Right ventricle myocardium inferior (tissue), 1 donor: ENCODE measurements at regions not wholly inside any gene's neighbourhood (a gene's known extent, or its start where the extent isn't known, plus 50 kb on each side); places are given as distances from the start of the nearest gene placed in this dataset.

Experiments used
- ATAC-seq: fragments of 200-7000 bp; cut with Tn5 transposase; one replicate; pipeline ENCODE4 v1.9.1; 2020; ENCODE audit warnings: mild to moderate bottlenecking, moderate library complexity
- DNase-seq: peaks from one replicate; pipeline ENCODE4 v3.0.0; 2021; ENCODE audit errors: missing footprints
- intact Hi-C: fragments of 100-400 bp; cut with DNase I; formaldehyde crosslinking; loops from one replicate; pipeline ENCODE4 v1.11.0; 2022
- donor health status: DM: no; HTN: yes; CAD: no; lungs with severe emphysema.

- intact Hi-C loops: loop anchor here (5.0 kb wide), 2 partner anchors 684 to 854 kb away; no protein-coding TSS in a partner anchor
- DNase-seq: peak; percentile 31
- no peak for ATAC-seq
Observed at GRCh38 chr5:152511531-152512132, 106.6 kb upstream of the NMUR2 start.

- intact Hi-C loops: loop anchor here (5.0 kb wide), 2 partner anchors 688 to 858 kb away; no protein-coding TSS in a partner anchor
- ATAC-seq (no peak), DNase-seq (no peak)
Observed at GRCh38 chr5:152514827-152515397, 109.8 kb upstream of the NMUR2 start.

DNA sequence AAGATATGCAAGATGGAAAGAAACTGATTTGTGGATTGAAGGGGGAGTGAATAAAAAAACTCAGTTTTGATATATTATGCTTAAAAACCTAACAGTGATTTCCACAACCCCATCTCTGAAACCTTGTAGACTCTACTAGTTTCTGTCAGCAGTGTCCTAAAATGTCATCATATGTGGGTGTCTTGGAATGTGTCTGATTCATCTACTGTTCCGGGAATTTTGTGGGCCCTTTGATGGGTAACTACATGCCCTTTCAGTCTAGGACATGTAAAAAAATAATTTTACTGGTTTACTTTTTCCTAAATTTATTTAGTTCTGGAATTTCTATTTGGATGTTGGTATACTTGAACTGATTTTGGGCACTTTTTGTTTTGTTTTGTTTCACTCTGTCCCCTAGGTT lies 118.9 kb upstream of the NMUR2 start:
- no peak for ATAC-seq
- intact Hi-C loops: no loop called here
- no peak for DNase-seq

DNA sequence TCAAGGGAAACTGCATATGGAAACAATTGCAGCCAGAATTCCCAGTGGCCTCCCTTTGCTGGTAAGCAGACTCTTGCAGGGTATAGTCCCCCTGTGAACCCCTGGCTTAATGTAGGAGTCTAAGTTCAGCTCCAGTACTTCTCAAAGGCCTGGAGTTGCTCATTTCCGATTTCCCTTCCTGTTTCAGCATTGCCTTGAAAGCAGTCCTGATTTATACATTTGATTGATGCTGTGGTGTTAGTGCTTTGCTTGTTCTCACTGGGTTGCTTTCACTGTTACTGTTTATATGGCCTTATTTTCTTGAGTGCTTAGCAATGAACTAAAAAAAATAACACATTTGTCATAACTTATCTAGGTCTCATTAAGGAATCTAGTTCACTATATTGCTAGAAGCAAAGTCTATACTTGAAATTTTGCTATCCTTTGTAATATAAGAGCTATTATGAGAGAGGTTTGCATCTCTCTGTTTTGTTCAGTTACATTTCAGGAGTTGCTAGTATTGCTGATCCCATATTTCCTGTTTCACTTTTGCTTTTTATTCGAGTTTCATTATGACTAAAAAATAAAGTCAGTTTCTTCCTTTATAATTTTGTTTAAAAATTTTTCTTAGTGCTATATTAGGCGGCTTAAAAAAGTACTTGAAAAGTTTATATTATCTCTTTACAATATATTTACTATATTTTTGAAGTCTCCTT lies 122.4 kb upstream of the NMUR2 start:
- ATAC-seq: no peak
- intact Hi-C loops: no loop called here
- DNase-seq: no peak

DNA sequence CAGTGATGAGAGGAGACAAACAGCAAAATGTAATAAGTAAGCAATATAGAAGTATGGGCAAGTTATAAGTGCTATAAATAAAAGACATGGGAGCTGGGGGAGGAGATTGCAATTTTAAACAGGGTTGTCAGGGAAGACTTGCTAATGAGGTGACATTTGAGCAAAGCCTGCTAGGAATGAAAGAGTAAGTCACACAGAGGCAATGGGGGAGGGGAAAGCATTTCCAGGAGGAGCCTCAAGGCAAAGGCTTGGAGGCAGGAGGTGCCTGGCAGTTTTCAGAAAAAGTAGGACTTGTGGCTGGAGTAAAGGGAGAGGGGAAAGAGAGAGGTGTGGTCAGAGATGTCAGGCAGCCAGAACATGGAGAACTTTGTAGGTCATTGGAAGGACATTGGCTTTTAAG lies 124.4 kb upstream of the NMUR2 start:
- DNase-seq (no peak), ATAC-seq (no peak)
- intact Hi-C loops: no loop called here

- intact Hi-C loops: loop anchor here (2.0 kb wide), 2 partner anchors 616 to 1432 kb away; no protein-coding TSS in a partner anchor
- no peak for ATAC-seq
- no peak for DNase-seq
Observed at GRCh38 chr5:152532714-152533113, 127.6 kb upstream of the NMUR2 start.

GRCh38 chr5:152534641-152535040 lies 129.6 kb upstream of the NMUR2 start:
- intact Hi-C loops: no loop called here
- no peak for DNase-seq
- ATAC-seq: no peak

DNA sequence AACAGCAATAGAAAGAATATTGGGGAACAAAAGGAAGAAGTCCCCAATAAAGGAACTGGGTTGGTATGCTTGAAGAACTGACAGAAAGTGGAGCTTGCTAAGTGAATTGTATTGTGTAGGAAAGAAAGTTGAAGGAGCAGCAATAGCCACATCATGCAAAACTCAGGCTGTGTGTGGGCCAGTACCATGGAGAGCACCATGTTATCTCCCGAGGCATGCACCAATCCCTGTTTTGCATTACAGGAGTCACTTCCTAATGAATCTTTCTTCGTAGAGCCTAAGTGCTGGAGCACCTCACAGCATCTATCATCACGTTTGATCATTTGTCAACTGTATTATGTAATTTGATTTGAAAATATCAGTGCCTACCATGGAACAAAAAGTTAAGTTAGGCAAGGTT lies 137.7 kb upstream of the NMUR2 start:
- intact Hi-C loops: no loop called here
- ATAC-seq: no peak
- no peak for DNase-seq

DNA sequence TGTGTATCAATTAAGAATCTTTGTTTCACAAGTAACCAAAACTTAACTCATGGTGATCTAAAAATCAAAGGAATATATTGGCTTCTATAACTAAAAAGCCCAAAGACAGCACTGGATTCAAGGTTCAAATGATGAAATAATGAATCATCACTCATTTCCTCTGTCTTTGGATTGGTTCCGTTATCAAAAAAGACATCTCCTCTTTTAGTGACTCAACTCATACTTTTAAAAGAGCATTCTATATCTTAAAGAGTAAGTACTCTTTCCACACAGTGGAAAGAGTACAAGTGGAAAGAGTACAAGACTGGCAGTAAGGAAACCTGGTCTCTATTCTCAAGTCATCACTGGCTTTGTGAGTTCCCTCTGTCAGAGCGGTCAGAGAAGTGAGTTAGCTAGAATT lies 141.4 kb upstream of the NMUR2 start:
- no peak for DNase-seq
- ATAC-seq: no peak
- intact Hi-C loops: no loop called here

DNA sequence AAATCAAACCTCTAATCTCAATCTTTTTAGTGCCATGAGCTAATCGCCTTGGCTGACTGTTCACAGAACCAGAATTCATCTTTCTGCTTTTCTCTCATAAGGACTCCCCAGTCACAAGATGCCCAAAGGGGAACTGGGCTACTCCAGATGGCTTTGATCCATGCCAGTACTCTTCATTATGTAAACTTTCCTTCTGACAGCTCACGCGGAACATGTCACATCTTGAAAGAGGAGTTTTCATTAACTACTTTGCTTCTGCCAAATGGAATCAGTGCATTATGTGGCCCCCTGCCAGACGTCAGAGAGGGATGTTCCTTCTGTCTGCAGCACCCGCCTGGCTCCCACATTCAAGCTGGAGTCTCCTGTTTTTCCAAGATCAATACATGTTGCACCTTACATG lies 142.1 kb upstream of the NMUR2 start:
- intact Hi-C loops: no loop called here
- DNase-seq: no peak

DNA sequence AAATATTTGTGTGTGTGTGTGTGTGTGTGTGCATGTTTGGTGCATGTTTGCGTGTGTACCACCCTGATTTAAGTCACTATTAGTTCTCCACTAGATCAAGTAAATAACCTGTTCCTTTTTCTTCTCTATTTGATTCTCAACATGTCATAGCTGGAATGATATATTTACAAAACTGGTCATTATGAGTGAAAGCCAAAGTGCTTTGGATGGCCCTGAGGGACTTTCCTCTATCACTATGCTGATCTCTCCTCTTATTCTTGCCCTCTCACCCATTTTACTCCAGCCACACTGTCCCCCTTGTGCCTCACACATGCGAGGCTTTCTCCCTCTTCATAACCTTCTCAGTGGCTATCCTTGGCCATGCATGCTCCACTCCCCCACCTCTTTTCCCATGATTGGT lies 144.6 kb upstream of the NMUR2 start:
- intact Hi-C loops: no loop called here
- ATAC-seq (no peak), DNase-seq (no peak)

More for the DNA sequence above, 142.1 kb upstream of the NMUR2 start:
- ATAC-seq: no peak

DNA sequence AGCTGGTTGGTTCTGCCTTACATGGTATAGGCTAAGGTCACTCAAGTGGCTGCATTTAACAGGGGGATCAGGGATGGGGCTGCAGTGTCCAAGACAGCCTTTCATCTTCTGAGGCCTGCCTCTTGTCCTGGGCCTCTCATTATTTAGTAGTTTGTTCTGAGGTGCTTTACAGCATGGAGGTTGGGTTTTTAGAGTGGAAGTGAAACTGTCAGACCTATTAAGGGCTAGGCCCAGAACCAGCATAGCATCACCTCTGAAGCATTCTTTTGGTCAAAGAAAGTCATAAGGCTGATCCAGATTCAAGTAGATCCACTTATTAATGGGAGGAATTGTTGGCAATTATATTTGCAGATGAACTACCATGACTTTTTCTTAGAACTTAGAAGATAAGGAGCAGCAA lies 146.0 kb upstream of the NMUR2 start:
- intact Hi-C loops: no loop called here
- ATAC-seq: no peak
- no peak for DNase-seq

DNA sequence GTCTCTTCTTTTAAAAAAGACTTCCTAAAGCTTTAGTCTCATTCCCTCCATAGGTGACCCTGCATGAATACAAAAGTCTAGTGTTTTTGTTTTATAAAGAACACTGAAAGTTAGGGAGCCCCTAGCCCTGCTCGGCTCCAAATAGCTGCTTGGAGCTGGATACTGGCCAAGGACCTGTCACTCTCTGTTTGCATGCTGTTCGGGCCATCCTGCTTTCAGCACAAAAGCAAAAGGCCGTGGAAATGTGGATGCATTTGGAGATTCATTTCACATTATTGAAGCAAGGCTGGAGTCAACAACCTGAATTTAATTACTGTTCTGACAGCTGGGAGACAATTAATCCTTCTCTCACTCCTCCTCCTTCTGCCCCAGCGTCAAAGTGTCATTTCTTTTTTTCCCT lies 151.7 kb upstream of the NMUR2 start:
- intact Hi-C loops: no loop called here
- ATAC-seq: no peak
- DNase-seq: no peak

- intact Hi-C loops: loop anchor here (1.0 kb wide), 1 partner anchor 588 kb away; no protein-coding TSS in a partner anchor
- peak; percentile 54 for ATAC-seq
- peak; percentile 77 for DNase-seq
Observed at GRCh38 chr5:152560512-152561137, 155.5 kb upstream of the NMUR2 start.

- intact Hi-C loops: no loop called here
- ATAC-seq (no peak), DNase-seq (no peak)
Observed at GRCh38 chr5:152568016-152568415, 162.9 kb upstream of the NMUR2 start.

- DNase-seq: no peak
- intact Hi-C loops: no loop called here
- no peak for ATAC-seq
Observed at GRCh38 chr5:152572812-152573211, 167.7 kb upstream of the NMUR2 start.

DNA sequence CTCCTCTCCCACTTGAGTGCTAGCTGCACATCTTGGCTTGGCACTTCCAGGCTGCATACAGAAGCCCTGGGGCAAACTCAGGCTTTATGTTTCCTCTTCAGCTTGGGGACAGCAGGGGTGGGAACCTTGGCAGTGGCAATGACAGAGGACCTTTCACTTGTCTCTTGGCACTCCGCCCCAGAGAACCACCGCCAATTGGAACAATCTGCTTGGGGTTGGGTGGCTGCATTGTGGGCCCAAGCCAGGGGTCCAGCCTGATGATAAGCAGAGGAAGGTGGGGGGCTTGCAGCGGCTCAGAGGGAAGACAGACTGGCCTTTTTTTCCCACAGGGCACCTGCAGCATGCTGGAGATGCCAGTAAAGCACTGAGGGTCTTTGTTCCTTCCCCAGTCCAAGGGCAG lies 179.0 kb upstream of the NMUR2 start:
- intact Hi-C loops: no loop called here
- DNase-seq (no peak), ATAC-seq (no peak)

GRCh38 chr5:152592416-152592815 lies 187.3 kb upstream of the NMUR2 start:
- DNase-seq: no peak
- ATAC-seq: no peak
- intact Hi-C loops: no loop called here

GRCh38 chr5:152593388-152593787 lies 188.3 kb upstream of the NMUR2 start:
- intact Hi-C loops: no loop called here
- DNase-seq (no peak), ATAC-seq (no peak)

GRCh38 chr5:152595405-152595804 lies 190.3 kb upstream of the NMUR2 start:
- DNase-seq: no peak
- peak; percentile 56 for ATAC-seq
- intact Hi-C loops: no loop called here
